ENCODE measurements at regions not wholly inside any gene's neighbourhood (a gene's known extent, or its start where the extent isn't known, plus 50 kb on each side); places are given as distances from the start of the nearest gene placed in this dataset.

- Histone ChIP-seq H3K9me3 (ENCODE audit: severe bottlenecking) (no peaks in the 10 kb centered on the region), H3K36me3 (ENCODE audit: low read depth) (no peaks in the 10 kb centered on the region), H3K4me1 (ENCODE audit: insufficient read depth, poor library complexity, severe bottlenecking) (no peaks in the 10 kb centered on the region), H3K27ac (ENCODE audit: poor library complexity, severe bottlenecking) (no peak overlapping the region), H3K4me3 (ENCODE audit: severe bottlenecking) (no peak overlapping the region), H3K27me3 (ENCODE audit: insufficient read depth, poor library complexity, severe bottlenecking) (no peaks in the 10 kb centered on the region)
- ATAC-seq (ENCODE audit: low read depth) = no peak
- TF ChIP-seq CTCF (IDR thresholded peaks at IDR 0.05; ENCODE audit: poor library complexity, severe bottlenecking) = no peak
- DNase-seq (ENCODE audit: low spot score) = no peak
Observed at GRCh38 chr10:8323428-8324054, 269.1 kb downstream of the GATA3 start.

GRCh38 chr10:8325024-8325980, 270.8 kb downstream of the GATA3 start:
- no peak overlapping the region for H3K4me3 ChIP-seq (ENCODE audit: severe bottlenecking)
- no peak overlapping the region for H3K27ac ChIP-seq (ENCODE audit: poor library complexity, severe bottlenecking)
- H3K4me1 ChIP-seq (ENCODE audit: insufficient read depth, poor library complexity, severe bottlenecking) = no peaks in the 10 kb centered on the region
- no peaks in the 10 kb centered on the region for H3K27me3 ChIP-seq (ENCODE audit: insufficient read depth, poor library complexity, severe bottlenecking)
- ATAC-seq (ENCODE audit: low read depth) (no peak), DNase-seq (ENCODE audit: low spot score) (no peak)
- no peaks in the 10 kb centered on the region for H3K9me3 ChIP-seq (ENCODE audit: severe bottlenecking)
- no peaks in the 10 kb centered on the region for H3K36me3 ChIP-seq (ENCODE audit: low read depth)
- TF ChIP-seq CTCF (IDR thresholded peaks at IDR 0.05; ENCODE audit: poor library complexity, severe bottlenecking) = no peak

- no peak overlapping the region for H3K4me3 ChIP-seq (ENCODE audit: severe bottlenecking)
- no peak overlapping the region for H3K27ac ChIP-seq (ENCODE audit: poor library complexity, severe bottlenecking)
- H3K9me3 ChIP-seq (ENCODE audit: severe bottlenecking) = no peaks in the 10 kb centered on the region
- DNase-seq (ENCODE audit: low spot score) (no peak), ATAC-seq (ENCODE audit: low read depth) (no peak)
- H3K36me3 ChIP-seq (ENCODE audit: low read depth) = no peaks in the 10 kb centered on the region
- H3K27me3 ChIP-seq (ENCODE audit: insufficient read depth, poor library complexity, severe bottlenecking) = no peaks in the 10 kb centered on the region
- TF ChIP-seq CTCF (IDR thresholded peaks at IDR 0.05; ENCODE audit: poor library complexity, severe bottlenecking) = no peak
- no peaks in the 10 kb centered on the region for H3K4me1 ChIP-seq (ENCODE audit: insufficient read depth, poor library complexity, severe bottlenecking)
Observed at GRCh38 chr10:8326396-8327139, 272.1 kb downstream of the GATA3 start.

- H3K4me1 ChIP-seq (ENCODE audit: insufficient read depth, poor library complexity, severe bottlenecking) = no peaks in the 10 kb centered on the region
- no peaks in the 10 kb centered on the region for H3K36me3 ChIP-seq (ENCODE audit: low read depth)
- ATAC-seq (ENCODE audit: low read depth) (no peak), DNase-seq (ENCODE audit: low spot score) (no peak)
- H3K27ac ChIP-seq (ENCODE audit: poor library complexity, severe bottlenecking) = no peak overlapping the region
- H3K27me3 ChIP-seq (ENCODE audit: insufficient read depth, poor library complexity, severe bottlenecking) = no peaks in the 10 kb centered on the region
- H3K4me3 ChIP-seq (ENCODE audit: severe bottlenecking) = no peak overlapping the region
- H3K9me3 ChIP-seq (ENCODE audit: severe bottlenecking) = no peaks in the 10 kb centered on the region
- TF ChIP-seq CTCF (IDR thresholded peaks at IDR 0.05; ENCODE audit: poor library complexity, severe bottlenecking) = no peak
Observed at GRCh38 chr10:8327140-8327423, 272.6 kb downstream of the GATA3 start.

Data from RWPE2 (cell line).